GM23338 (cell line): ENCODE measurements at regions not wholly inside any gene's neighbourhood (a gene's known extent, or its start where the extent isn't known, plus 50 kb on each side); places are given as distances from the start of the nearest gene placed in this dataset.

ENCODE experiments used
- ATAC-seq: fragments of 200-7000 bp; cut with Tn5 transposase; 3 replicates; pipeline ENCODE4 v1.9.1; 2020
- DNase-seq: peaks from one replicate; pipeline ENCODE4 v3.0.0-alpha.2; 2015; ENCODE audit warnings: low spot score
- H2AFZ ChIP-seq: fragments of 200-600 bp; sonication (generic); 2 replicates; pipeline ENCODE4 v1.8.0; 2016; ENCODE audit warnings: antibody characterized with exemption, mild to moderate bottlenecking, moderate library complexity
- H3F3A ChIP-seq: fragments of 200-600 bp; sonication (generic); replicated peaks from 2 replicates; pipeline ENCODE4 v1.8.0; 2017; ENCODE audit warnings: antibody characterized with exemption, mixed run types, low read depth
- H3K27ac ChIP-seq: fragments of 200-600 bp; sonication (generic); 2 replicates; pipeline ENCODE4 v1.6.1; 2016; ENCODE audit warnings: low read depth
- H3K27me3 ChIP-seq: fragments of 200-600 bp; sonication (generic); 2 replicates; pipeline ENCODE4 v1.8.0; 2016; ENCODE audit warnings: mild to moderate bottlenecking, mixed run types, moderate library complexity; ENCODE audit not compliant: insufficient read depth
- H3K36me3 ChIP-seq: fragments of 200-600 bp; sonication (generic); 2 replicates; pipeline ENCODE4 v1.8.0; 2016; ENCODE audit warnings: mild to moderate bottlenecking; ENCODE audit not compliant: insufficient read depth
- H3K4me1 ChIP-seq: fragments of 200-600 bp; sonication (generic); 2 replicates; pipeline ENCODE4 v1.8.0; 2016; ENCODE audit warnings: mild to moderate bottlenecking, moderate library complexity; ENCODE audit not compliant: insufficient read depth
- H3K4me2 ChIP-seq: fragments of 200-600 bp; sonication (generic); 2 replicates; pipeline ENCODE4 v1.7.1; 2017; ENCODE audit warnings: mixed run types
- H3K4me3 ChIP-seq: fragments of 200-600 bp; sonication (generic); 2 replicates; pipeline ENCODE4 v1.6.1; 2016; ENCODE audit warnings: mixed run types
- H3K79me2 ChIP-seq: fragments of 200-600 bp; sonication (generic); replicated peaks from 2 replicates; pipeline ENCODE4 v1.8.0; 2017; ENCODE audit warnings: mild to moderate bottlenecking; ENCODE audit not compliant: insufficient read depth
- H3K9me2 ChIP-seq: fragments of 200-600 bp; sonication (generic); 2 replicates; pipeline ENCODE4 v1.8.0; 2017; ENCODE audit not compliant: insufficient read depth
- H4K20me1 ChIP-seq: fragments of 200-600 bp; sonication (generic); replicated peaks from 2 replicates; pipeline ENCODE4 v1.8.0; 2017; ENCODE audit warnings: mild to moderate bottlenecking; ENCODE audit not compliant: insufficient read depth
- H3K27ac Mint-ChIP-seq: 2 replicates; pipeline ENCODE4 v1.8.0; 2020; ENCODE audit warnings: inconsistent platforms, mild to moderate bottlenecking, moderate library complexity, mixed read lengths
- H3K27me3 Mint-ChIP-seq: 3 replicates; pipeline ENCODE4 v1.8.0; 2022; ENCODE audit warnings: low read depth, mild to moderate bottlenecking, moderate library complexity, mixed read lengths, inconsistent platforms; ENCODE audit not compliant: insufficient read depth, poor library complexity
- H3K36me3 Mint-ChIP-seq: 3 replicates; pipeline ENCODE4 v1.8.0; 2021; ENCODE audit warnings: low read depth, mild to moderate bottlenecking, inconsistent platforms, moderate library complexity, mixed read lengths
- H3K4me1 Mint-ChIP-seq: 3 replicates; pipeline ENCODE4 v1.8.0; 2020; ENCODE audit warnings: mild to moderate bottlenecking, inconsistent platforms, mixed read lengths
- H3K4me3 Mint-ChIP-seq: 3 replicates; pipeline ENCODE4 v1.8.0; 2021; ENCODE audit warnings: moderate library complexity, mild to moderate bottlenecking, inconsistent platforms, mixed read lengths
- H3K9me3 Mint-ChIP-seq: 3 replicates; pipeline ENCODE4 v1.8.0; 2020; ENCODE audit warnings: moderate library complexity, mild to moderate bottlenecking, inconsistent platforms, mixed read lengths
- CREB1 ChIP-seq: fragments of 250-450 bp; sonication (Bioruptor Pico); IDR thresholded peaks from 2 replicates; pipeline ENCODE4 v1.5.0; 2020; ENCODE audit warnings: low read depth, mild to moderate bottlenecking, moderate library complexity
- CTCF ChIP-seq, 2 experiments: fragments of 200-600 bp in 1 of 2; sonication (generic) in 1 of 2; conservative IDR thresholded peaks; 2 replicates each; pipeline versions ENCODE4 v1.5.1 to v1.6.1; 2016 to 2017; ENCODE audit warnings: antibody characterized with exemption in 2 of 2, low read depth in 2 of 2, mild to moderate bottlenecking in 2 of 2, moderate library complexity in 1 of 2
- ETS1 ChIP-seq: IDR thresholded peaks from 2 replicates; pipeline ENCODE4 v1.6.1; 2016; ENCODE audit warnings: antibody characterized with exemption
- EZH2 ChIP-seq: fragments of 200-600 bp; sonication (generic); IDR thresholded peaks from one replicate; pipeline ENCODE4 v1.8.0; 2017; ENCODE audit warnings: antibody characterized with exemption, mild to moderate bottlenecking, low read depth; ENCODE audit not compliant: unreplicated experiment
- EZH2phosphoT487 ChIP-seq: fragments of 200-600 bp; sonication (generic); IDR thresholded peaks from one replicate; pipeline ENCODE4 v1.8.1; 2018; ENCODE audit warnings: antibody characterized with exemption; ENCODE audit not compliant: unreplicated experiment
- JUNB ChIP-seq: IDR thresholded peaks from one replicate; pipeline ENCODE4 v1.6.1; 2016; ENCODE audit warnings: antibody characterized with exemption; ENCODE audit not compliant: unreplicated experiment
- NANOG ChIP-seq: IDR thresholded peaks from 2 replicates; pipeline ENCODE4 v1.6.1; 2016; ENCODE audit warnings: antibody characterized with exemption, borderline replicate concordance
- POLR2AphosphoS5 ChIP-seq: IDR thresholded peaks from 2 replicates; pipeline ENCODE4 v1.6.1; 2016; ENCODE audit warnings: antibody characterized with exemption, low read depth
- STAT1 ChIP-seq: IDR thresholded peaks from one replicate; pipeline ENCODE4 v1.6.1; 2016; ENCODE audit warnings: antibody characterized with exemption; ENCODE audit not compliant: unreplicated experiment
- ZNF114 ChIP-seq: fragments of 250-450 bp; sonication (Bioruptor Pico); IDR thresholded peaks from 2 replicates; pipeline ENCODE4 v1.5.0; 2020; ENCODE audit warnings: mild to moderate bottlenecking, moderate library complexity
- ZNF331 ChIP-seq: fragments of 250-450 bp; sonication (Bioruptor Pico); IDR thresholded peaks from 2 replicates; pipeline ENCODE4 v1.5.0; 2020; ENCODE audit warnings: low read depth, mild to moderate bottlenecking, moderate library complexity
- ZNF462 ChIP-seq: fragments of 250-450 bp; sonication (Bioruptor Pico); IDR thresholded peaks from 2 replicates; pipeline ENCODE4 v1.5.0; 2020; ENCODE audit warnings: mild to moderate bottlenecking, moderate library complexity
- TF ChIP-seq, protein P1 (sequence below): IDR thresholded peaks from one replicate; pipeline ENCODE4 v1.6.1; 2018; ENCODE audit warnings: antibody characterized with exemption; ENCODE audit not compliant: unreplicated experiment

GRCh38 chr7:106425017-106425719, 140.4 kb upstream of the NAMPT start:
- Histone ChIP-seq H2AFZ (no peak overlapping the region), H3K27me3 (no peaks in the 10 kb centered on the region), H3K36me3 (no peaks in the 10 kb centered on the region), H3K4me3 (no peak overlapping the region), H3F3A (no peaks in the 10 kb centered on the region), H3K79me2 (no peaks in the 10 kb centered on the region), H3K27ac (no peak overlapping the region), H3K4me2 (no peak overlapping the region), H3K9me2 (no peaks in the 10 kb centered on the region), H3K4me1 (no peaks in the 10 kb centered on the region), H4K20me1 (no peaks in the 10 kb centered on the region)
- H3K4me3 Mint-ChIP-seq = no peak overlapping the region
- no peak overlapping the region for H3K27ac Mint-ChIP-seq
- peaks cover 5% of the 10 kb centered on the region for H3K27me3 Mint-ChIP-seq
- no peaks in the 10 kb centered on the region for H3K36me3 Mint-ChIP-seq
- H3K4me1 Mint-ChIP-seq = no peaks in the 10 kb centered on the region; the same call in 2 of the 3 replicates
- ATAC-seq (no peak), DNase-seq (no peak)
- TF ChIP-seq CTCF (conservative IDR thresholded peaks at IDR 0.05; ENCODE audit: low read depth in 2 of 2) = no peak
- no peak for TF ChIP-seq JUNB
- TF ChIP-seq EZH2 = no peak
- TF ChIP-seq ZNF331 (CRISPR knock-in tag) = no peak
- TF ChIP-seq CREB1 = no peak
- TF ChIP-seq POLR2AphosphoS5 = no peak
- TF ChIP-seq STAT1 = no peak
- TF ChIP-seq ZNF114 (CRISPR knock-in tag) = no peak
- no peak for TF ChIP-seq NANOG
- TF ChIP-seq, protein P1, sequence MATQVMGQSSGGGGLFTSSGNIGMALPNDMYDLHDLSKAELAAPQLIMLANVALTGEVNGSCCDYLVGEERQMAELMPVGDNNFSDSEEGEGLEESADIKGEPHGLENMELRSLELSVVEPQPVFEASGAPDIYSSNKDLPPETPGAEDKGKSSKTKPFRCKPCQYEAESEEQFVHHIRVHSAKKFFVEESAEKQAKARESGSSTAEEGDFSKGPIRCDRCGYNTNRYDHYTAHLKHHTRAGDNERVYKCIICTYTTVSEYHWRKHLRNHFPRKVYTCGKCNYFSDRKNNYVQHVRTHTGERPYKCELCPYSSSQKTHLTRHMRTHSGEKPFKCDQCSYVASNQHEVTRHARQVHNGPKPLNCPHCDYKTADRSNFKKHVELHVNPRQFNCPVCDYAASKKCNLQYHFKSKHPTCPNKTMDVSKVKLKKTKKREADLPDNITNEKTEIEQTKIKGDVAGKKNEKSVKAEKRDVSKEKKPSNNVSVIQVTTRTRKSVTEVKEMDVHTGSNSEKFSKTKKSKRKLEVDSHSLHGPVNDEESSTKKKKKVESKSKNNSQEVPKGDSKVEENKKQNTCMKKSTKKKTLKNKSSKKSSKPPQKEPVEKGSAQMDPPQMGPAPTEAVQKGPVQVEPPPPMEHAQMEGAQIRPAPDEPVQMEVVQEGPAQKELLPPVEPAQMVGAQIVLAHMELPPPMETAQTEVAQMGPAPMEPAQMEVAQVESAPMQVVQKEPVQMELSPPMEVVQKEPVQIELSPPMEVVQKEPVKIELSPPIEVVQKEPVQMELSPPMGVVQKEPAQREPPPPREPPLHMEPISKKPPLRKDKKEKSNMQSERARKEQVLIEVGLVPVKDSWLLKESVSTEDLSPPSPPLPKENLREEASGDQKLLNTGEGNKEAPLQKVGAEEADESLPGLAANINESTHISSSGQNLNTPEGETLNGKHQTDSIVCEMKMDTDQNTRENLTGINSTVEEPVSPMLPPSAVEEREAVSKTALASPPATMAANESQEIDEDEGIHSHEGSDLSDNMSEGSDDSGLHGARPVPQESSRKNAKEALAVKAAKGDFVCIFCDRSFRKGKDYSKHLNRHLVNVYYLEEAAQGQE = no peak
- TF ChIP-seq ETS1 = no peak
- TF ChIP-seq EZH2phosphoT487 = no peak
- TF ChIP-seq ZNF462 (CRISPR knock-in tag) = no peak
- H3K9me3 Mint-ChIP-seq = no peaks in the 10 kb centered on the region
